GM21526 (cell line): ENCODE measurements at regions not wholly inside any gene's neighbourhood (a gene's known extent, or its start where the extent isn't known, plus 50 kb on each side); places are given as distances from the start of the nearest gene placed in this dataset.
"Not testable (repeated sequence)": the region's sequence is repeated elsewhere in the genome, so short reads cannot be mapped to it uniquely, and the experiment has no call there.

ENCODE experiments used
- ATAC-seq: cut with Tn5 transposase; IDR thresholded peaks from one replicate; pipeline ENCODE4 v1.9.1; 2021; ENCODE audit warnings: moderate library complexity; ENCODE audit not compliant: unreplicated experiment, low FRiP score

DNA sequence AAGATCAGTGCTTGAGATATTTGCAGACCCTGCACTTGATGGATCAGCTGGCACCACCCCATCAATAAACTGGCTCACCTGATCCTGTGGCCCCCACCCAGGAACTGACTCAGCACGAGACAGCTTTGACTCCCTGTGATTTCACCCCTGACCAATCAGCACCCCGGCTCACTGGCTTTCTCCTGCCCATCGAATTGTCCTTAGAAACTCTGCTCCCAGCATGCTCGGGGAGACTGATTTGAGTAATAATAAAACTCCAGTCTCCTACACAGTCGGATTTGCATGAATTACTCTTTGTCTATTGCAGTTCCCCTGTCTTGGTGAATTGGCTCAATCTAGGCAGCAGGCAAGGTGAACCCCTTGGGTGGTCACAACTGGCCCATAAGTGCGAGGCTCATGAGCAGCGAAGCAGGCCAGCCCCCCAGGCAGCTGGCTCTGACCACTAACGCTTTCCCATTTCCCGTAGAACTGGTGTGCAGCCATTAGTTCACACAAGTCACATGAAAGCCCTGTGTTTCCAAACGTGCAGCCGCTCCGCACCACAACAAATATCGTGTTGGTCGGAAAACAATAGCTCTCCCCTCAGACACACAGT lies 79.6 kb downstream of the RSPH3 start:
- ATAC-seq, result no peak

- ATAC-seq, result no peak
These were observed 80.1 kb downstream of the RSPH3 start for GRCh38 chr6:158919865-158920264.

DNA sequence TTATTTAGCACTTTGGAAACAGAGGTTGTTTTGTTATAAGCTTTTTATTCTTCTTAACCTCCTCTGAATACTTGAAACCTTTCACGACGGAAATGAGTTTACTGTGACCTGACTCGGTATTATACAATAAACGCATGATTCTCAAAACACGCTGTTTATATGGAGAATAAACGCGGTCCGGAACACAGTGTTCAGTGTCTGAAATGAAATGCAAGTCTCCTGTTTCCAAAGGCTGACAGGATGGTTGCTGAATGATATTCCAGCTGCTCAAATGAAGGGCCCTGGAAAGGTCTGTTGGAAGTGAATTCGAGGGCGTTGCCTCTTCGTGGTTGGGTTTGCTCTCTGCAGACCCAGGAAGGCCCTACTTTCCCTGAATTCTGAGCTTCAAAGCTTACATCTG lies 83.4 kb downstream of the RSPH3 start:
- ATAC-seq, result no peak

GRCh38 chr6:158914923-158915322 lies 85.1 kb downstream of the RSPH3 start:
- no peak for ATAC-seq

DNA sequence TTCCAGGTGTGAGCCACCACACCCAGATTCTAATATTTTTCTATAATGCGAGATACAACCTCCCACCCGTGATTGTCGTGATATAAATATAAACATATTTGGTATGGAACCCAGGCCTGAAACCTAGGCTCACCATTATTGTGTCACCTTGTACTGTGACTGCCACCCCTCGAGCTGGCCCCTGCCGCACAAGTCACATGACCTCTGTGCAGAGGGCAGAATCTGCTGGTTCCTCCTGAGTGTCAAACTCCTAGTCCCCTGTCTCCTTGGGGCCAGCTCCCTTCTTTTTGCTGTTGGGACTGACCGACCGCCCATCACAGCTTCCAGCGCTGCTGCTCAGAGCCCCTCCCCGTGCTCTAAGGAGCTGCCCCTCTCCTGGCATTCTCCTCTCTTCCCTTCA lies 86.4 kb downstream of the RSPH3 start:
- no peak for ATAC-seq

GRCh38 chr6:158912655-158913054 lies 87.3 kb downstream of the RSPH3 start:
- no peak for ATAC-seq

GRCh38 chr6:158911746-158912480 lies 88.1 kb downstream of the RSPH3 start:
- ATAC-seq, result no peak

- ATAC-seq, result no peak
These were observed 89.2 kb downstream of the RSPH3 start for GRCh38 chr6:158910484-158911440.

- no peak for ATAC-seq
These were observed 90.1 kb downstream of the RSPH3 start for GRCh38 chr6:158909938-158910337.

GRCh38 chr6:158908606-158909005 lies 89.4 kb upstream of the EZR start:
- no peak for ATAC-seq

GRCh38 chr6:158907931-158908330 lies 88.8 kb upstream of the EZR start:
- no peak for ATAC-seq

DNA sequence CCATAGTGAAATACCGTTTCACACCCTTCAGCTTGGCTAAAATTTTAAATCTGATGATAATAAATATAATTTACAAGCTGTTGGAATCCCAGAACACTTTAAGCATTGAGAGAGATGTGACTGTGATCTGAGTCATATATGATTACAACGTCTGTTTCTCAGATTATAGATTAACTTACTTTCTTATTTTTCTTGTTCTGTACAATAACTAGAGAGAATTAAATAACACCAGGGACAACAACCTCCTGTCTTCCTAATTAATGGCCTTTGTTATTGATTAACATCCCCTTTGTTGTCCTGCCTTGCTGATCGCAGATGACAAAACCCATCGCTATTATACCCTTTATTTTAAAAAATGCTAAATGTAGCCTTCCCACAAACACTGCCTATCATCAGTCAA lies 87.8 kb upstream of the EZR start:
- ATAC-seq, result no peak

DNA sequence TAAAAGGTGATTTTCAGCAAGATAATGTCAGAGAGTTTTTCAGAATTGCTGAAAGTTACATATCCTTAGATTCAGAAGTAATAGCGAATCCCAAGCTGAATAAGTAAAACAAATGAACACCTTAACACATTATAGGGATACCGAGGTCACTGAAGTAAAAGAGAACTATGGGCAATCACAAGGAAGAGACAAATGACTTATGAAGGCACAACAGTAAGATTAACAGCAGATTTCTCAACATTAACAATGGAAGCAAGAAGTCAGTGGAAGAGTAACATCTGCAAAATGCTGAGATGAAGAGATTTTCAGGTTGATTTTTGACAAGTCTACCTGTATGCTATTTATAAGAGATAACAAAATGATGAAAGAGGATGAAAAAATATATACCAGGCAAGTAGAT lies 86.1 kb upstream of the EZR start:
- ATAC-seq, result no peak

GRCh38 chr6:158903801-158904200 lies 84.6 kb upstream of the EZR start:
- no peak for ATAC-seq

GRCh38 chr6:158900663-158901312 lies 81.6 kb upstream of the EZR start:
- ATAC-seq, result no peak

DNA sequence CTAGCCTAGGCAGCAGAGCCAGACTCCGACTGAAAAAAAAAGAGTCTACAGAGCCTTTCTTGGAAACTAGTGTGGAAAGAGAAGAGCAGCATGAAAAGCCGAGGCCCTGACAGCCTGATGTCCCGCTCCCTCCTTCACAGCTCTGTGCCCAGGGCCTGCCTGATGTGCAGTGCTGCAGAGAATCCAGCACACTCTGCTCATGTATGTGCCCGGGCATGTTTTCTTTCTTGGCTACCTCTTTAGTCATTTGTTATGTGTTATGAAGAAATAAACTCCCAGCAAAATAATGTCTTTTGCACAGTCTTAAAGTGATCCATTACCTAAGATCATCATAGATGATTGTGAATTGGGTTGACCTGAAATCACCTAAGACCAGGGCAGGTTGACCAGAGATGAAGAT lies 78.1 kb upstream of the EZR start:
- ATAC-seq, result no peak

DNA sequence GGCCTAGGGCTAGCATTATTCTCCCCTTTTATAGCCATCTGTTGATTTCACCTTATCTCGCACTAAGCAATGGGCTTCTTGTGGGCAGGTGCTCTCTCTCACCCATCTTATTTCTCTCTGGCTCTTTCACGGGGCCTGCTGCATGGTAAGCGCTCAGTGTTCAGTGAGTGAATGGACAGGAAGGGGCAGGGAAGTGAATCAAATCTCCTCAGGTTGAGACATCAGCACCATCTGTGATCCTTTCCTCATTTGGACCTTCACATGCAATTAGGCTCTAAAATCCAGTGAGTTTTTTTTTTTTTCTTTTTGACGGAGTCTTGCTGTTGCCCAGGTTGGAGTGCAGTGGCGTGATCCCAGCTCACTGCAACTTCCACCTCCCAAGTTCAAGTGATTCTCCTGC lies 76.5 kb upstream of the EZR start:
- no peak for ATAC-seq

DNA sequence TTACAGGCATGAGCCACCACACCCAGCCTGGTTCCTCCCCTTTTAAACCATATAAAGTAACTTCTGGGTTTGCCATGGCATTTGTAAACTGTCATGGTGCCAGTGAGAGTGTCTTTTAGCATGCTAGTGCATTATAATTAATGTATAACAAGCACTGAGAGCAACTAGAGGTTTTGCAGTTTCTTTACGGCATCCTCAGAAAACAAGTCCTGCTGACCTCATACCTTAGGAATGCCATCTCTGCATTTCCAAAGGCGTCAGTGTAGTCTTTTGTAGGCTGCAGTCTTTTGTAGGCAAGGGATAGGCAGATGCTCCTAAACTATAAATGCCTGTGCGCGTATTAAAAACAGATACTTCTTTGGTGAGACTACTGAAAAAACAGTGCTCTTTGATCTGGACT lies 75.0 kb upstream of the EZR start:
- ATAC-seq, result no peak

GRCh38 chr6:158892266-158892665 lies 73.1 kb upstream of the EZR start:
- ATAC-seq, result no peak

- ATAC-seq, result not testable (repeated sequence)
These were observed 72.4 kb upstream of the EZR start for GRCh38 chr6:158891560-158891959.

DNA sequence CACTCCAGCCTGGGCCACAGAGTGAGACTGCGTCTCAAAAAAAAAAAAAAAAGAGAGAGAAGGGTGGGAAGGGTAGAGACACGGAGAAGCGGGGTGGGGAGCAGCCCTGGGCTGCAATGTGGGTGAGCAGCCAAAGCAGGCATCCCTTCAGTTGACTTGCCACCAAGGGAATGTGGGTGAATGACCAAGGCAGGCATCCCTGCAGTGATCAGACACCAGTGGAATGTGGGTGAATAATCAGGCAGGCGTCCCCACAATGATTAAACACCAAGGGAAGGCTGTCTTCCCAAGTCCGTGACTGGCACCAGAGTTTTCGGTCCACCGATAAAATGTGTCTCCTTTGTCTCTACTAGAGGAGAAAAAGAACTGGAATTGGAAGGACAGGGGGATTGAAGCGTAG lies 69.0 kb upstream of the EZR start:
- not testable (repeated sequence) for ATAC-seq
